PFSK-1 (cell line): ENCODE measurements at regions not wholly inside any gene's neighbourhood (a gene's known extent, or its start where the extent isn't known, plus 50 kb on each side); places are given as distances from the start of the nearest gene placed in this dataset.

Experiments
- FOXP2 ChIP-seq: optimal IDR thresholded peaks from 2 replicates; pipeline ENCODE3; 2011; ENCODE audit warnings: borderline replicate concordance, control low read depth, inconsistent platforms; ENCODE audit not compliant: insufficient read depth; ENCODE audit errors: extremely low read length, extremely low read depth
- POLR2AphosphoS5 ChIP-seq: IDR thresholded peaks from 2 replicates; pipeline ENCODE4 v1.6.1; 2012; ENCODE audit warnings: low read depth, mild to moderate bottlenecking, control low read depth, low read length, moderate library complexity
- REST ChIP-seq, 2 experiments: IDR thresholded peaks; 2 replicates each; pipeline versions ENCODE4 v1.6.1 to v1.8.0; 2011 to 2012; ENCODE audit warnings: low read depth in 2 of 2, low read length in 2 of 2, control low read depth in 1 of 2, inconsistent platforms in 1 of 2, mild to moderate bottlenecking in 1 of 2, moderate library complexity in 1 of 2; ENCODE audit not compliant: insufficient read depth in 1 of 2
- SIN3A ChIP-seq: IDR thresholded peaks from 2 replicates; pipeline ENCODE4 v1.6.1; 2012; ENCODE audit warnings: mild to moderate bottlenecking, low read length, moderate library complexity, borderline replicate concordance; ENCODE audit not compliant: insufficient read depth
- TAF1 ChIP-seq: IDR thresholded peaks from 2 replicates; pipeline ENCODE4 v1.6.1; 2012; ENCODE audit warnings: low read length, control low read depth, borderline replicate concordance; ENCODE audit not compliant: insufficient read depth

GRCh38 chr11:26084313-26084712 lies 247.6 kb upstream of the ANO3 start:
- TF ChIP-seq REST (IDR thresholded peaks at IDR 0.05; ENCODE audit: insufficient read depth in 1 of 2, low read depth in 2 of 2, low read length in 2 of 2): no peak
- TF ChIP-seq POLR2AphosphoS5: no peak
- TF ChIP-seq TAF1: no peak
- no peak for TF ChIP-seq SIN3A
- TF ChIP-seq FOXP2: no peak

- TF ChIP-seq FOXP2 (no peak), POLR2AphosphoS5 (no peak), TAF1 (no peak), SIN3A (no peak), REST (IDR thresholded peaks at IDR 0.05; ENCODE audit: insufficient read depth in 1 of 2, low read depth in 2 of 2, low read length in 2 of 2) (no peak)
Measured at GRCh38 chr11:26086028-26086427, 245.9 kb upstream of the ANO3 start.

- TF ChIP-seq TAF1 (no peak), POLR2AphosphoS5 (no peak), SIN3A (no peak)
Measured at GRCh38 chr11:26087120-26087935, 244.6 kb upstream of the ANO3 start.

GRCh38 chr11:26088391-26088790 lies 243.5 kb upstream of the ANO3 start:
- TF ChIP-seq REST (IDR thresholded peaks at IDR 0.05; ENCODE audit: insufficient read depth in 1 of 2, low read depth in 2 of 2, low read length in 2 of 2) (no peak), TAF1 (no peak), POLR2AphosphoS5 (no peak), FOXP2 (no peak), SIN3A (no peak)

- TF ChIP-seq REST (IDR thresholded peaks at IDR 0.05; ENCODE audit: insufficient read depth in 1 of 2, low read depth in 2 of 2, low read length in 2 of 2): no peak
- no peak for TF ChIP-seq SIN3A
- TF ChIP-seq TAF1: no peak
- TF ChIP-seq FOXP2: no peak
- TF ChIP-seq POLR2AphosphoS5: no peak
Measured at GRCh38 chr11:26090651-26091050, 241.3 kb upstream of the ANO3 start.
